ENCODE measurements at regions not wholly inside any gene's neighbourhood (a gene's known extent, or its start where the extent isn't known, plus 50 kb on each side); places are given as distances from the start of the nearest gene placed in this dataset.

- DNase-seq: no peak
Observed at GRCh38 chr13:75124415-75124814, 357.6 kb downstream of the TBC1D4 start.

- DNase-seq: no peak
Observed at GRCh38 chr13:75123428-75123827, 358.5 kb downstream of the TBC1D4 start.

- no peak for DNase-seq
Observed at GRCh38 chr13:75120085-75120484, 361.9 kb downstream of the TBC1D4 start.

GRCh38 chr13:75115171-75115570 is 366.8 kb downstream of the TBC1D4 start:
- DNase-seq: no peak

- no peak for DNase-seq
Observed at GRCh38 chr13:75103976-75104375, 378.0 kb downstream of the TBC1D4 start.

GRCh38 chr13:75102001-75102716 is 379.8 kb downstream of the TBC1D4 start:
- no peak for DNase-seq

GRCh38 chr13:75101348-75101747 is 380.6 kb downstream of the TBC1D4 start:
- DNase-seq: no peak

- no peak for DNase-seq
Observed at GRCh38 chr13:75092143-75092542, 389.8 kb downstream of the TBC1D4 start.

- no peak for DNase-seq
Observed at GRCh38 chr13:75091718-75092117, 390.3 kb downstream of the TBC1D4 start.

- no peak for DNase-seq
Observed at GRCh38 chr13:75090872-75091615, 390.9 kb downstream of the TBC1D4 start.

- no peak for DNase-seq
Observed at GRCh38 chr13:75088915-75089314, 393.1 kb downstream of the TBC1D4 start.

GRCh38 chr13:75079226-75079625 is 402.7 kb downstream of the TBC1D4 start:
- no peak for DNase-seq

- DNase-seq: no peak
Observed at GRCh38 chr13:75076476-75076875, 405.5 kb downstream of the TBC1D4 start.

GRCh38 chr13:75073786-75074185 is 408.2 kb downstream of the TBC1D4 start:
- no peak for DNase-seq

- peak; percentile 39 for DNase-seq
Observed at GRCh38 chr13:75072891-75073290, 409.1 kb downstream of the TBC1D4 start.

GRCh38 chr13:75072368-75072767 is 409.6 kb downstream of the TBC1D4 start:
- no peak for DNase-seq

GRCh38 chr13:75071796-75072195 is 410.2 kb downstream of the TBC1D4 start:
- DNase-seq: no peak

- DNase-seq: peak; percentile 9
Observed at GRCh38 chr13:75071395-75071794, 410.6 kb downstream of the TBC1D4 start.

- DNase-seq: no peak
Observed at GRCh38 chr13:75061909-75062308, 420.1 kb downstream of the TBC1D4 start.

GRCh38 chr13:75055296-75055695 is 426.7 kb downstream of the TBC1D4 start:
- no peak for DNase-seq

GRCh38 chr13:75052616-75053015 is 429.4 kb downstream of the TBC1D4 start:
- DNase-seq: no peak

GRCh38 chr13:75050419-75051046 is 431.4 kb downstream of the TBC1D4 start:
- DNase-seq: no peak

- no peak for DNase-seq
Observed at GRCh38 chr13:75049735-75050335, 432.1 kb downstream of the TBC1D4 start.

- DNase-seq: no peak
Observed at GRCh38 chr13:75042807-75043206, 439.2 kb downstream of the TBC1D4 start.

All from NCI-H1694 treated with DMSO at 0.1 percent for 48 hours (cell line).